Hepatocyte (in vitro differentiated cells): ENCODE measurements at regions not wholly inside any gene's neighbourhood (a gene's known extent, or its start where the extent isn't known, plus 50 kb on each side); places are given as distances from the start of the nearest gene placed in this dataset.
"Not testable (repeated sequence)": the region's sequence is repeated elsewhere in the genome, so short reads cannot be mapped to it uniquely, and the experiment has no call there.

Experiments
- DNase-seq: peaks from one replicate; pipeline ENCODE4 v3.0.0-alpha.2; 2016; ENCODE audit warnings: low spot score
- H2AFZ ChIP-seq: fragments of 200-600 bp; sonication (generic); 2 replicates; pipeline ENCODE4 v1.6.0; 2016; ENCODE audit warnings: antibody characterized with exemption, mild to moderate bottlenecking
- H3K27ac ChIP-seq: fragments of 200-600 bp; sonication (generic); 2 replicates; pipeline ENCODE4 v1.5.1; 2016; ENCODE audit warnings: mild to moderate bottlenecking
- H3K27me3 ChIP-seq: fragments of 200-600 bp; sonication (generic); 2 replicates; pipeline ENCODE4 v1.6.1; 2016
- H3K36me3 ChIP-seq: fragments of 200-600 bp; sonication (generic); replicated peaks from 2 replicates; pipeline ENCODE4 v1.5.1; 2016; ENCODE audit warnings: low read depth; ENCODE audit not compliant: insufficient read depth
- H3K4me1 ChIP-seq: fragments of 200-600 bp; sonication (generic); 2 replicates; pipeline ENCODE4 v1.5.1; 2016; ENCODE audit warnings: mild to moderate bottlenecking, moderate library complexity; ENCODE audit not compliant: insufficient read depth
- H3K4me2 ChIP-seq: fragments of 200-600 bp; sonication (generic); 2 replicates; pipeline ENCODE4 v1.6.0; 2016
- H3K4me3 ChIP-seq: fragments of 200-600 bp; sonication (generic); 2 replicates; pipeline ENCODE4 v1.5.1; 2016; ENCODE audit warnings: mild to moderate bottlenecking
- H3K79me2 ChIP-seq: fragments of 200-600 bp; sonication (generic); 2 replicates; pipeline ENCODE4 v1.6.0; 2017; ENCODE audit warnings: mild to moderate bottlenecking
- H3K9me2 ChIP-seq: fragments of 200-600 bp; sonication (generic); replicated peaks from 2 replicates; pipeline ENCODE4 v1.6.0; 2017; ENCODE audit warnings: mild to moderate bottlenecking; ENCODE audit not compliant: insufficient read depth
- H3K9me3 ChIP-seq: fragments of 200-600 bp; sonication (generic); 2 replicates; pipeline ENCODE4 v1.5.1; 2016; ENCODE audit warnings: low read depth, mild to moderate bottlenecking
- H4K20me1 ChIP-seq: fragments of 200-600 bp; sonication (generic); 2 replicates; pipeline ENCODE4 v1.6.0; 2016; ENCODE audit warnings: mild to moderate bottlenecking; ENCODE audit not compliant: insufficient read depth, poor library complexity, severe bottlenecking
- CTCF ChIP-seq: fragments of 200-600 bp; sonication (generic); IDR thresholded peaks from 2 replicates; pipeline ENCODE4 v1.5.1; 2016; ENCODE audit warnings: antibody characterized with exemption, mild to moderate bottlenecking; ENCODE audit not compliant: poor library complexity
- EZH2 ChIP-seq: fragments of 200-600 bp; sonication (generic); IDR thresholded peaks from 2 replicates; pipeline ENCODE4 v1.6.1; 2016; ENCODE audit warnings: antibody characterized with exemption, mild to moderate bottlenecking, borderline replicate concordance
- EZH2phosphoT487 ChIP-seq: fragments of 200-600 bp; sonication (generic); IDR thresholded peaks from one replicate; pipeline ENCODE4 v1.6.1; 2018; ENCODE audit warnings: antibody characterized with exemption, mild to moderate bottlenecking, low read depth, moderate library complexity; ENCODE audit not compliant: unreplicated experiment, severe bottlenecking
- WGBS: methylation state at CpG from one replicate; pipeline ENCODE4 v1.1.6; 2016; ENCODE audit warnings: low lambda C conversion rate; ENCODE audit errors: missing lambda C conversion rate; 5-methylcytosine and 5-hydroxymethylcytosine counted together

DNA sequence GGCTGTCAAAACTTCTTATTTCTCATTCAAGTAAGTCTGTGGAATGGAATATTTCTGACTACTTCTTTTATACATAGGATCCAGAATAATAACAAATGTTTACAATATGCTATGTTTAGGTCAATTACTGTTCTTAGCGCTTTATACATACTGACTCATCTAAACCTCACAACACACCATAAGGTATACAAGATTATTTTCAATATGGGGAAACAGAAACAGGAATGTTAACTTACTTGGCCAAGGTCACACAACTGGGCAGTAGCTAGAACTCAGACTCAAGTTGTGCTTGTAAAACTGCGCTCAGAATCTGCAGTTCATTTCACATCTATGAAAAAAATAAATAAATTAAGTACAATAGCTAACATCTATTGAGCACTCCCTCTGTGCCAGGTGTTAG is 168.0 kb downstream of the GNAI1 start:
- Histone ChIP-seq H3K4me1 (no peaks in the 10 kb centered on the region), H2AFZ (no peak overlapping the region), H3K27me3 (no peaks in the 10 kb centered on the region), H3K4me2 (no peak overlapping the region), H3K27ac (no peak overlapping the region), H3K79me2 (no peaks in the 10 kb centered on the region), H3K9me2 (no peaks in the 10 kb centered on the region), H4K20me1 (no peaks in the 10 kb centered on the region), H3K9me3 (no peaks in the 10 kb centered on the region), H3K36me3 (no peaks in the 10 kb centered on the region), H3K4me3 (no peak overlapping the region)
- no peak for DNase-seq
- TF ChIP-seq CTCF (no peak), EZH2phosphoT487 (no peak), EZH2 (no peak)
- 79% methylated on average over 2 of the region's 2 CpGs for WGBS

DNA sequence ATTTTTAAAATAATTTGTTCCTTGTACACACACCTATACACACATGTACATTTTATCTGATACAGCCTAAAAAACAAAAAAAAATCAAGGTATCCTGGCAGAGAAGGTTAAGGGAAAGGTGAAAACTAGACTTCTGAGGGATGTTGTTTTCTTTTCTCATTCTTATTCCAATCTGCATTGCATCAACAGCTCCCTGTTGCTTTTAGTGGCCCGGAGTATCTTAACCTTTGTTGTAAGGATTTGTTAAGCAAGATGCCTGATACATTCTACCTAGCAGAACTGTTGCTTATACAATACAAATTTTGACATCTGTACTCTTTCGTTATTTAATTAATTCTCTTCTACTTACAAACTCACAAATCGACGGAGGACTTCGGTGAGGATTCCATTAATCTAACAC is 167.4 kb downstream of the GNAI1 start:
- Histone ChIP-seq H3K9me2 (no peaks in the 10 kb centered on the region), H3K27ac (no peak overlapping the region), H3K27me3 (no peaks in the 10 kb centered on the region), H3K4me2 (no peak overlapping the region), H3K4me1 (no peaks in the 10 kb centered on the region), H2AFZ (no peak overlapping the region), H3K9me3 (no peaks in the 10 kb centered on the region), H3K4me3 (no peak overlapping the region), H4K20me1 (no peaks in the 10 kb centered on the region), H3K79me2 (no peaks in the 10 kb centered on the region), H3K36me3 (no peaks in the 10 kb centered on the region)
- no peak for DNase-seq
- 64% methylated on average over 5 of the region's 5 CpGs for WGBS
- no peak for TF ChIP-seq CTCF
- no peak for TF ChIP-seq EZH2
- no peak for TF ChIP-seq EZH2phosphoT487

GRCh38 chr7:80298201-80298600 is 163.6 kb downstream of the GNAI1 start:
- Histone ChIP-seq H3K27ac (no peak overlapping the region), H3K36me3 (no peaks in the 10 kb centered on the region), H3K9me3 (no peaks in the 10 kb centered on the region), H3K4me1 (no peaks in the 10 kb centered on the region), H3K27me3 (no peaks in the 10 kb centered on the region), H3K4me2 (no peak overlapping the region), H3K79me2 (no peaks in the 10 kb centered on the region), H4K20me1 (no peaks in the 10 kb centered on the region), H2AFZ (no peak overlapping the region), H3K9me2 (no peaks in the 10 kb centered on the region), H3K4me3 (no peak overlapping the region)
- no peak for DNase-seq
- TF ChIP-seq EZH2, result no peak
- no peak for TF ChIP-seq EZH2phosphoT487
- no peak for TF ChIP-seq CTCF

DNA sequence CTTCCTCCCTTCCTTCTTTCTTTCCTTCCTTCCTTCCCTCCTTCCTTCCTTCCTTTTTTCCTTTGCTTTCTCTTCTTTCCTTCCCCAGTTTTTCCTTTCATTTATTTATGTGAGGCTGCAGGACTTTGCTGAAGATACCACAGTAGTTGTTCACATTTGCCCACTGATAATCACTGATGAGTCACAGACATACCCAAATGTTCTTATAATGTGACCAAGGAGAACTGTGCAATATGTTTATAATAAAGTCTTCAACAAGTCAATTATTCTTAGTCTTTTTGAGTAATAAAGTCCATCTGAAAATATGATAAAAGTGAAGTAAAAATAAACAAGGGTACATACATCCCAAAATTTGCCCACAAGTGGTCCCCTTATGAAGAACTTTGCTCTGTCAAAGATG is 159.7 kb downstream of the GNAI1 start:
- Histone ChIP-seq H3K9me3 (no peaks in the 10 kb centered on the region), H3K27ac (no peak overlapping the region), H3K9me2 (no peaks in the 10 kb centered on the region), H3K4me3 (no peak overlapping the region), H4K20me1 (no peaks in the 10 kb centered on the region), H3K79me2 (no peaks in the 10 kb centered on the region), H3K4me2 (no peak overlapping the region), H3K36me3 (no peaks in the 10 kb centered on the region), H3K4me1 (no peaks in the 10 kb centered on the region), H2AFZ (no peak overlapping the region), H3K27me3 (no peaks in the 10 kb centered on the region)
- TF ChIP-seq EZH2, result no peak
- no peak for TF ChIP-seq CTCF
- TF ChIP-seq EZH2phosphoT487, result no peak
- no peak for DNase-seq

- not testable (repeated sequence) for H3K79me2 ChIP-seq, H3K27ac ChIP-seq, H3K4me3 ChIP-seq, H3K27me3 ChIP-seq, H3K4me1 ChIP-seq, H3K9me2 ChIP-seq, H3K4me2 ChIP-seq, H3K9me3 ChIP-seq, H2AFZ ChIP-seq, H4K20me1 ChIP-seq, DNase-seq, H3K36me3 ChIP-seq
- WGBS, result 89% methylated on average over 3 of the region's 3 CpGs
Observed at GRCh38 chr7:80292634-80293033, 158.0 kb downstream of the GNAI1 start.
